ENCODE measurements at regions not wholly inside any gene's neighbourhood (a gene's known extent, or its start where the extent isn't known, plus 50 kb on each side); places are given as distances from the start of the nearest gene placed in this dataset.

- intact Hi-C loops (cut with micrococcal nuclease) = loop anchor here (10.0 kb wide), 1 partner anchor 106 kb away; no protein-coding TSS in a partner anchor
- no TSS peak for BruUV-seq (replicated peaks)
- H3K27ac ChIP-seq (ENCODE audit: insufficient read depth, low read length) = no peak overlapping the region
- H3K9me3 ChIP-seq (ENCODE audit: control insufficient read depth, insufficient read depth, low read length) = no peaks in the 10 kb centered on the region
- ChIA-PET CTCF (interaction anchor here (0.5 to 8.7 kb wide), 4 partner anchors 15 to 278 kb away, joined by 3 to 45 read pairs (median 10); no protein-coding TSS in a partner anchor), POLR2A (ENCODE audit: unreplicated experiment) (no interaction called here)
- dilution Hi-C loops (cut with HindIII; ENCODE audit: low sequenced_read_pairs, unreplicated experiment) = no loop called here
- no CpG with 5 or more reads among the region's 5 CpGs for WGBS, 2 experiments (ENCODE audit: extremely low coverage in 2 of 2, insufficient read length in 1 of 2)
- no peaks in the 10 kb centered on the region for H3K9me1 ChIP-seq (ENCODE audit: insufficient read depth, low read length)
- no peak overlapping the region for H3K9ac ChIP-seq (ENCODE audit: low read depth, low read length)
- no peak overlapping the region for H2AK9ac ChIP-seq (replicated peaks; ENCODE audit: low read depth, low read length, poor library complexity)
- no peak overlapping the region for H2BK15ac ChIP-seq (ENCODE audit: low read depth, low read length)
- no peak overlapping the region for H4K8ac ChIP-seq (ENCODE audit: low read depth in 2 of 2, low read length in 2 of 2)
- no peak overlapping the region for H3K4me3 ChIP-seq (ENCODE audit: insufficient read depth, low read depth, low read length)
- H2BK5ac ChIP-seq (ENCODE audit: low read depth, low read length, poor library complexity, severe bottlenecking) = no peak overlapping the region
- H2AFZ ChIP-seq (replicated peaks; ENCODE audit: low read length, poor library complexity) = no peak overlapping the region
- H3K23ac ChIP-seq (ENCODE audit: low read depth, low read length) = no peak overlapping the region
- H2AK5ac ChIP-seq (ENCODE audit: low read depth, low read length) = no peak overlapping the region
- no peak overlapping the region for H3K4ac ChIP-seq (ENCODE audit: low read depth, low read length)
- no peak overlapping the region for H3K18ac ChIP-seq (ENCODE audit: low read depth, low read length)
- no peak for DNase-seq
- no peaks in the 10 kb centered on the region for H3K79me1 ChIP-seq (ENCODE audit: low read depth in 1 of 2, low read length in 2 of 2)
- no peaks in the 10 kb centered on the region for H3K36me3 ChIP-seq (ENCODE audit: control insufficient read depth, insufficient read depth, low read length)
- TF ChIP-seq CEBPB (IDR thresholded peaks at IDR 0.05; ENCODE audit: low read depth, low read length) = no peak
- no peak for TF ChIP-seq MXI1 (IDR thresholded peaks at IDR 0.05; ENCODE audit: borderline replicate concordance, low read depth, low read length)
- no peak for TF ChIP-seq BHLHE40 (IDR thresholded peaks at IDR 0.05; ENCODE audit: low read depth, low read length)
- no peak for TF ChIP-seq NFE2L2 (IDR thresholded peaks at IDR 0.05; ENCODE audit: low read depth, low read length)
- no peak for TF ChIP-seq RFX5 (IDR thresholded peaks at IDR 0.05; ENCODE audit: low read depth, low read length)
- no peak for TF ChIP-seq SMC3 (IDR thresholded peaks at IDR 0.05; ENCODE audit: low read depth, low read length)
- H3K56ac ChIP-seq (ENCODE audit: extremely low read depth, insufficient read depth, low read length) = no peak overlapping the region
- no peaks in the 10 kb centered on the region for H3K4me1 ChIP-seq (ENCODE audit: control insufficient read depth, insufficient read depth, low read length)
- no peaks in the 10 kb centered on the region for H4K20me1 ChIP-seq (ENCODE audit: insufficient read depth, low read length)
- peaks cover 10% of the 10 kb centered on the region for H3K27me3 ChIP-seq (ENCODE audit: control insufficient read depth, insufficient read depth, low read length)
- H2BK20ac ChIP-seq (ENCODE audit: low read depth, low read length) = no peak overlapping the region
- in situ Hi-C loops (cut with MboI; ENCODE audit: low sequenced_read_pairs) = no loop called here
- no peak overlapping the region for H3K4me2 ChIP-seq (ENCODE audit: low read depth, low read length)
- ATAC-seq (ENCODE audit: low read depth) = no peak
- no peak overlapping the region for H4K91ac ChIP-seq (ENCODE audit: insufficient read depth, low read depth, low read length)
- no peak overlapping the region for H2BK120ac ChIP-seq (ENCODE audit: low read depth, low read length)
- H4K5ac ChIP-seq (ENCODE audit: low read depth, low read length) = no peak overlapping the region
- H3K14ac ChIP-seq (replicated peaks; ENCODE audit: low read depth, low read length) = no peak overlapping the region
Measured at GRCh38 chr12:3998397-3998796, 125.2 kb upstream of the PARP11 start.

All from IMR-90 (cell line).